Ascending aorta (tissue), 2 donors: ENCODE measurements at regions not wholly inside any gene's neighbourhood (a gene's known extent, or its start where the extent isn't known, plus 50 kb on each side); places are given as distances from the start of the nearest gene placed in this dataset.
A peak's percentile ranks its signal among the peaks of the same experiment; 100 is the strongest.

Experiments used
- DNase-seq, 2 donors: peaks; one replicate each; pipeline ENCODE4 v3.0.0-alpha.2; 2019; ENCODE audit warnings: low spot score in 2 of 2
- H3K27ac ChIP-seq, 2 donors: fragments of 200-600 bp; sonication (generic); one replicate each; pipeline ENCODE4 v1.5.1; 2016 to 2017; ENCODE audit warnings: mild to moderate bottlenecking in 1 of 2
- H3K27me3 ChIP-seq: fragments of 200-600 bp; sonication (generic); one replicate; pipeline ENCODE4 v1.5.1; 2017
- H3K36me3 ChIP-seq, 2 donors: fragments of 200-600 bp; sonication (generic); one replicate each; pipeline ENCODE4 v1.5.1; 2016
- H3K4me1 ChIP-seq, 2 donors: fragments of 200-600 bp; sonication (generic); one replicate each; pipeline ENCODE4 v1.5.1; 2016 to 2017; ENCODE audit warnings: mild to moderate bottlenecking in 1 of 2
- H3K4me3 ChIP-seq, 2 donors: fragments of 200-600 bp; sonication (generic); one replicate each; pipeline ENCODE4 v1.5.1; 2016 to 2017; ENCODE audit warnings: mild to moderate bottlenecking in 1 of 2
- H3K9me3 ChIP-seq, 2 donors: fragments of 200-600 bp; sonication (generic); one replicate each; pipeline ENCODE4 v1.5.1; 2016
- CTCF ChIP-seq, 3 experiments: fragments of 200-600 bp in 2 of 3; fragments of 450-650 bp in 1 of 3; sonication (generic) in 2 of 3; IDR thresholded peaks; one replicate each; pipeline ENCODE4 v1.5.1; 2016 to 2019; ENCODE audit warnings: antibody characterized with exemption in 3 of 3, mild to moderate bottlenecking in 1 of 3, moderate library complexity in 1 of 3
- intact Hi-C: fragments of 100-400 bp; cut with DNase I; formaldehyde crosslinking; loops from one replicate; pipeline ENCODE4 v1.15.1; 2023

GRCh38 chr3:72118628-72119027, 333.7 kb upstream of the PROK2 start:
- no peak for TF ChIP-seq CTCF (IDR thresholded peaks at IDR 0.05)
- peaks cover 2 to 14% of the 10 kb centered on the region in 2 donors for H3K4me1 ChIP-seq
- intact Hi-C loops, result no loop called here
- DNase-seq, result no peak
- H3K27ac ChIP-seq, result no peak overlapping the region
- no peaks in the 10 kb centered on the region for H3K9me3 ChIP-seq
- H3K27me3 ChIP-seq, result no peaks in the 10 kb centered on the region
- no peaks in the 10 kb centered on the region for H3K36me3 ChIP-seq
- no peak overlapping the region for H3K4me3 ChIP-seq

- no peak for TF ChIP-seq CTCF (IDR thresholded peaks at IDR 0.05)
- intact Hi-C loops, result no loop called here
- Histone ChIP-seq H3K27ac (no peak overlapping the region), H3K4me1 (peaks cover 2 to 25% of the 10 kb centered on the region in 2 donors), H3K27me3 (no peaks in the 10 kb centered on the region), H3K36me3 (no peaks in the 10 kb centered on the region), H3K4me3 (no peak overlapping the region), H3K9me3 (no peaks in the 10 kb centered on the region)
- DNase-seq, result no peak
Measured at GRCh38 chr3:72116226-72116625, 331.3 kb upstream of the PROK2 start.

GRCh38 chr3:72115307-72115706, 330.4 kb upstream of the PROK2 start:
- H3K9me3 ChIP-seq, result no peaks in the 10 kb centered on the region
- DNase-seq, result no peak
- no peaks in the 10 kb centered on the region for H3K27me3 ChIP-seq
- peaks cover 2 to 25% of the 10 kb centered on the region in 2 donors for H3K4me1 ChIP-seq
- H3K36me3 ChIP-seq, result no peaks in the 10 kb centered on the region
- TF ChIP-seq CTCF (IDR thresholded peaks at IDR 0.05), result no peak
- H3K27ac ChIP-seq, result peak overlapping the region; percentile 13 to 54
- H3K4me3 ChIP-seq, result no peak overlapping the region
- intact Hi-C loops, result no loop called here

- no peak for TF ChIP-seq CTCF (IDR thresholded peaks at IDR 0.05)
- peak in 1 of 2 donors; percentile 79 for DNase-seq
- Histone ChIP-seq H3K9me3 (no peaks in the 10 kb centered on the region), H3K4me3 (no peak overlapping the region), H3K36me3 (no peaks in the 10 kb centered on the region), H3K4me1 (peaks cover 2 to 25% of the 10 kb centered on the region in 2 donors), H3K27me3 (no peaks in the 10 kb centered on the region), H3K27ac (peak overlapping the region; percentile 13 to 54)
- intact Hi-C loops, result no loop called here
Measured at GRCh38 chr3:72114773-72115172, 329.8 kb upstream of the PROK2 start.

- Histone ChIP-seq H3K36me3 (no peaks in the 10 kb centered on the region), H3K4me3 (no peak overlapping the region), H3K9me3 (no peaks in the 10 kb centered on the region), H3K27ac (no peak overlapping the region), H3K4me1 (peaks cover 2 to 25% of the 10 kb centered on the region in 2 donors), H3K27me3 (no peaks in the 10 kb centered on the region)
- intact Hi-C loops, result no loop called here
- TF ChIP-seq CTCF (IDR thresholded peaks at IDR 0.05), result no peak
- no peak for DNase-seq
Measured at GRCh38 chr3:72113964-72114363, 329.0 kb upstream of the PROK2 start.

GRCh38 chr3:72113564-72113963, 328.6 kb upstream of the PROK2 start:
- no peak overlapping the region for H3K4me3 ChIP-seq
- no peak for TF ChIP-seq CTCF (IDR thresholded peaks at IDR 0.05)
- no peaks in the 10 kb centered on the region for H3K27me3 ChIP-seq
- H3K27ac ChIP-seq, result no peak overlapping the region
- H3K9me3 ChIP-seq, result no peaks in the 10 kb centered on the region
- no peaks in the 10 kb centered on the region for H3K36me3 ChIP-seq
- no peak for DNase-seq
- intact Hi-C loops, result no loop called here
- H3K4me1 ChIP-seq, result peaks cover 2 to 25% of the 10 kb centered on the region in 2 donors
